ENCODE measurements at regions not wholly inside any gene's neighbourhood (a gene's known extent, or its start where the extent isn't known, plus 50 kb on each side); places are given as distances from the start of the nearest gene placed in this dataset.

DNA sequence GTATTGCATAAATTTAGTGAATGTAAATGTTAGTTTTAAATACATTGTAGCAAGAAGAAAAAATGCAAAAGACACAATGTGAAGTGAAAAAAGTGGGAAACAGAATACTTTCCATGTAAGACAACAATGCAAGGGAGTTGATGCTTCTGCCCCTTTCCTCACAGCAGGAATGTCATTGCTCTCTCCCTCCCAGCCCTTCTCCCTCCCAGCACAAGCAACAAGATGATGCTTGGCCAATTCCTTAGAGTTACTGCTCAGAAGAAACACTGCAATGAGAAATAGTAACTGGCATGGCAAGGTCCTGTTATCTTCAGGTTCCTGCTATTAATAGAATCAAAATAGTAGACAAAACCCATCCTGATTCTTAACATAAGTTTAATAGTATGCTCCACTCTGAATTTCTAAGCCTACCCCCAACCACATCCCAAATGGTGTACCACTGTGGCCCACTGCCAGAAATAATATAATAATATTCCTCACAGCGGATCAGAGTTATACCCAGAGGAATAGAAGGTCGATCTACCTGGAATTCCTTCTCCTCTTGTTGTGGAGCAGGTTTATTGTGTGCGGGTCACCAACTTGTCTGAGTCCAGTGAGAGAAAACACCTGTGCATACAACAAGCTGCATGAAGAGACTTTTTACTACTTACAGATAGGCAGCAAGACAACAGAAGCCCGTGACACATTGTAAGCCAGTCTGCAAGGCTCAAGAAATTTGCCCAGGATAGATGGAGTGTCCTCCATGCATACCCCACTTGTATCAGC, 69.8 kb upstream of the SLC7A11 start:
- Histone ChIP-seq H3K4me3 (ENCODE audit: low read depth, low read length) (no peak overlapping the region), H3K36me3 (ENCODE audit: control insufficient read depth, insufficient read depth, low read length) (no peaks in the 10 kb centered on the region), H3K27me3 (ENCODE audit: control insufficient read depth, insufficient read depth, low read length) (no peaks in the 10 kb centered on the region)
- TF ChIP-seq, protein P1, sequence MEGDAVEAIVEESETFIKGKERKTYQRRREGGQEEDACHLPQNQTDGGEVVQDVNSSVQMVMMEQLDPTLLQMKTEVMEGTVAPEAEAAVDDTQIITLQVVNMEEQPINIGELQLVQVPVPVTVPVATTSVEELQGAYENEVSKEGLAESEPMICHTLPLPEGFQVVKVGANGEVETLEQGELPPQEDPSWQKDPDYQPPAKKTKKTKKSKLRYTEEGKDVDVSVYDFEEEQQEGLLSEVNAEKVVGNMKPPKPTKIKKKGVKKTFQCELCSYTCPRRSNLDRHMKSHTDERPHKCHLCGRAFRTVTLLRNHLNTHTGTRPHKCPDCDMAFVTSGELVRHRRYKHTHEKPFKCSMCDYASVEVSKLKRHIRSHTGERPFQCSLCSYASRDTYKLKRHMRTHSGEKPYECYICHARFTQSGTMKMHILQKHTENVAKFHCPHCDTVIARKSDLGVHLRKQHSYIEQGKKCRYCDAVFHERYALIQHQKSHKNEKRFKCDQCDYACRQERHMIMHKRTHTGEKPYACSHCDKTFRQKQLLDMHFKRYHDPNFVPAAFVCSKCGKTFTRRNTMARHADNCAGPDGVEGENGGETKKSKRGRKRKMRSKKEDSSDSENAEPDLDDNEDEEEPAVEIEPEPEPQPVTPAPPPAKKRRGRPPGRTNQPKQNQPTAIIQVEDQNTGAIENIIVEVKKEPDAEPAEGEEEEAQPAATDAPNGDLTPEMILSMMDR (IDR thresholded peaks at IDR 0.05; ENCODE audit: insufficient read depth, low read length, severe bottlenecking): no peak
- FAIRE-seq (no peak), DNase-seq (ENCODE audit: low read depth) (no peak)

DNA sequence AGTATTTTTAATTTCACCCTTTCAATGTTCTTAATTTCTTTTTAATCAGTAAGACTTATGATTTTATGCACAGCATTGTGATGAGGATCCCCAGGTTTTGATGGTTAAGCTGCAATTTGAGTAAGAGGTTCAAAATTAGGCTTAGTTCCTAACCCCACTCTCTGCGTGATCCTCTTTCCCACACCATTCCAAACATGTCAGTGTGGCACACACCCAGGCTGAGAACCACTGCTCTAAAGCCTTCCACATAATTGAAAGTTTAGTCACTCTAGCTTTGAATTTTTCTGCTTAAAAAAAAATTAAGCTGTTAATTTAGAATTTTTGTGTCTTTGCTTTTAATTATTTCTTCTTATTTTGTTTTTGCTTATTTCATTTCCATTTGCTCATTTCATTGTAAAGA, 68.8 kb upstream of the SLC7A11 start:
- Histone ChIP-seq H3K36me3 (ENCODE audit: control insufficient read depth, insufficient read depth, low read length) (no peaks in the 10 kb centered on the region), H3K27me3 (ENCODE audit: control insufficient read depth, insufficient read depth, low read length) (no peaks in the 10 kb centered on the region), H3K4me3 (ENCODE audit: low read depth, low read length) (no peak overlapping the region)
- FAIRE-seq (no peak), DNase-seq (ENCODE audit: low read depth) (peak; percentile 74)
- TF ChIP-seq, protein P1 (IDR thresholded peaks at IDR 0.05; ENCODE audit: insufficient read depth, low read length, severe bottlenecking): no peak

DNA sequence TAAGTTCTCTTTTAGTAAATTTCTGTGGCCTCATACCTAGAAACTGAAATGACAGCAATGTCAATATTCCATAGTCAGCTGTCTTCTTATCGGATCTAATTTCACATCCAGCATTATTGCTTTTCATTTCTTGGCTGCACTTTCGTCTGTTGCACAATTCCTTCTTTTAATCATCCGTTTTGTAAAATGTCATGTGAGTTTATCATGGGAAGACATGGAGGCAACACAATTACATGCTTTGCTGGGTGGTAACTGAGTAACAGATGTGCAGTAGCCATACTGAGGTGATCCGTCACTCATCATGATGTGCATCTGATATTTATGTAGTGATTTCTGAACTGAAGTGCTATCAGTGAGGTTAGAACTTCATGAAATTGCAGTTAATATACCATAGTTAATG, 68.3 kb upstream of the SLC7A11 start:
- no peak for FAIRE-seq
- peak; percentile 92 for DNase-seq (ENCODE audit: low read depth)
- Histone ChIP-seq H3K4me3 (ENCODE audit: low read depth, low read length) (no peak overlapping the region), H3K27me3 (ENCODE audit: control insufficient read depth, insufficient read depth, low read length) (no peaks in the 10 kb centered on the region), H3K36me3 (ENCODE audit: control insufficient read depth, insufficient read depth, low read length) (no peaks in the 10 kb centered on the region)
- TF ChIP-seq, protein P1 (IDR thresholded peaks at IDR 0.05; ENCODE audit: insufficient read depth, low read length, severe bottlenecking): no peak

DNA sequence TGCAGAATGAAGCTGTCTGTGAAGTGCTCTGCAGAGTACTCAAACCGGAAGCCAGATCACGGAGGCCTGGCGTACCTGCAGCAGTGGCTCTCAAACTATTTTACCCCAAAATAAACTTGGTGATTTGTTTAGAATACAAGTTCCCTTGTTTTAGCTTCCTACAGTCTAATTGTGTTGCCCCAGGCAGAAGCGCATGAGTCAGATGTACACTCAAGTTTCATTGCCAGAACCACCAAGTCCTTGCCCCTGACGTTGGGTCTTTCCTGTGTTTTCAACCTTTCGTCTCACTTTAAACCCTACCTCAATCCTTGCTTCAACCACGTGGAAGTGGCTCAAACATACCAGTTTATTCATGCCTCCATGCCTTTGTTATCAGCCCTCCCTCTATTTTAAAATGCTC, 66.2 kb upstream of the SLC7A11 start:
- no peaks in the 10 kb centered on the region for H3K36me3 ChIP-seq (ENCODE audit: control insufficient read depth, insufficient read depth, low read length)
- H3K4me3 ChIP-seq (ENCODE audit: low read depth, low read length): no peak overlapping the region
- H3K27me3 ChIP-seq (ENCODE audit: control insufficient read depth, insufficient read depth, low read length): no peaks in the 10 kb centered on the region
- TF ChIP-seq, protein P1 (IDR thresholded peaks at IDR 0.05; ENCODE audit: insufficient read depth, low read length, severe bottlenecking): no peak
- FAIRE-seq (peak; percentile 89), DNase-seq (ENCODE audit: low read depth) (peak; percentile 99)

DNA sequence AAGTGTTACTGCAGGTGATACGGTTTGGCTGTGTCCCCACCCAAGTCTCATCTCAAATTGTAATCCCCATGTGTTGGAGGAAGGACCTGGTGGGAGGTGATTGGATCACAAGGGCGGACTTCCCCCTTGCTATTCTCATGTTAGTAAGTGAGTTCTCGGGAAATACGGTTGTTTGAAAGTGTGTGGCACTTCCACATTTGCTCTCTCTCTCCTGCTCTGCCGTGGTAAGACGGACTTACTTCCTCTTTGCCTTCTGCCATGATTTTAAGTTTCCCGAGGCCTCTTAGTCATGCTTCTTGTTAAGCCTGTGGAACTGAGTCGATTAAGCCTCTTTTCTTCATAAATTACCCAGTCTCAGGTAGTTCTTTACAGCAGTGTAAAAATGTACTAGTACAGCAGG, 65.2 kb upstream of the SLC7A11 start:
- Histone ChIP-seq H3K27me3 (ENCODE audit: control insufficient read depth, insufficient read depth, low read length) (no peaks in the 10 kb centered on the region), H3K36me3 (ENCODE audit: control insufficient read depth, insufficient read depth, low read length) (no peaks in the 10 kb centered on the region), H3K4me3 (ENCODE audit: low read depth, low read length) (no peak overlapping the region)
- TF ChIP-seq, protein P1 (IDR thresholded peaks at IDR 0.05; ENCODE audit: insufficient read depth, low read length, severe bottlenecking): no peak
- FAIRE-seq (no peak), DNase-seq (ENCODE audit: low read depth) (no peak)

DNA sequence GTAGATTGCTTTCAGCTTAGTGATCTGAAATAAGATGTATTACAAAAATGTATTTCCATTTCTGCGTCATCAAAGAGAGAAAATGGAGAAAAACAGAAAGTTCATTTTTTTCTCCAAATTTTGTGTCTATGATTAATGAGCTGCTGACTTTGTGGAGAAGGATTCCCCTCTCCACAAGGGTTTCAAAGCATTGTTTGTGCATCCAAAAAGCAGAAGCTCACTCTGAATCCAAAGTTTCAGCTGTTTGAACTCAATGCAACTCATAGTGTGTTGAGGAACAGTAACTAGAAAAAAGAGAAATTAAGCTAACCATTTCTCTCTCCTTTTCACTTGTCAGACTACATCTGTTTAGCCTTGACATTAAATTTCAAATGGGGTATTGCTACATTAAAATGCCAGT, 62.9 kb upstream of the SLC7A11 start:
- DNase-seq (ENCODE audit: low read depth) (no peak), FAIRE-seq (no peak)
- TF ChIP-seq, protein P1 (IDR thresholded peaks at IDR 0.05; ENCODE audit: insufficient read depth, low read length, severe bottlenecking): no peak

More for the DNA sequence above, 62.9 kb upstream of the SLC7A11 start:
- no peak overlapping the region for H3K4me3 ChIP-seq (ENCODE audit: low read depth, low read length)
- H3K27me3 ChIP-seq (ENCODE audit: control insufficient read depth, insufficient read depth, low read length): no peaks in the 10 kb centered on the region
- H3K36me3 ChIP-seq (ENCODE audit: control insufficient read depth, insufficient read depth, low read length): no peaks in the 10 kb centered on the region
